Stimulated activated CD4-positive, alpha-beta T cell treated with anti-CD3 and anti-CD28 coated beads, Interleukin-12 subunit alpha, Interleukin-12 subunit beta, amount 100 ng/mL, for 48 hours (primary cell): ENCODE measurements at regions not wholly inside any gene's neighbourhood (a gene's known extent, or its start where the extent isn't known, plus 50 kb on each side); places are given as distances from the start of the nearest gene placed in this dataset.
A peak's percentile ranks its signal among the peaks of the same experiment; 100 is the strongest.
"Not testable (repeated sequence)": the region's sequence is repeated elsewhere in the genome, so short reads cannot be mapped to it uniquely, and the experiment has no call there.

Experiments used
- DNase-seq, 3 donors: peaks; one replicate each; pipeline ENCODE4 v3.0.0-alpha.2; 2020; ENCODE audit warnings: low read depth in 2 of 3, low spot score in 1 of 3

DNA sequence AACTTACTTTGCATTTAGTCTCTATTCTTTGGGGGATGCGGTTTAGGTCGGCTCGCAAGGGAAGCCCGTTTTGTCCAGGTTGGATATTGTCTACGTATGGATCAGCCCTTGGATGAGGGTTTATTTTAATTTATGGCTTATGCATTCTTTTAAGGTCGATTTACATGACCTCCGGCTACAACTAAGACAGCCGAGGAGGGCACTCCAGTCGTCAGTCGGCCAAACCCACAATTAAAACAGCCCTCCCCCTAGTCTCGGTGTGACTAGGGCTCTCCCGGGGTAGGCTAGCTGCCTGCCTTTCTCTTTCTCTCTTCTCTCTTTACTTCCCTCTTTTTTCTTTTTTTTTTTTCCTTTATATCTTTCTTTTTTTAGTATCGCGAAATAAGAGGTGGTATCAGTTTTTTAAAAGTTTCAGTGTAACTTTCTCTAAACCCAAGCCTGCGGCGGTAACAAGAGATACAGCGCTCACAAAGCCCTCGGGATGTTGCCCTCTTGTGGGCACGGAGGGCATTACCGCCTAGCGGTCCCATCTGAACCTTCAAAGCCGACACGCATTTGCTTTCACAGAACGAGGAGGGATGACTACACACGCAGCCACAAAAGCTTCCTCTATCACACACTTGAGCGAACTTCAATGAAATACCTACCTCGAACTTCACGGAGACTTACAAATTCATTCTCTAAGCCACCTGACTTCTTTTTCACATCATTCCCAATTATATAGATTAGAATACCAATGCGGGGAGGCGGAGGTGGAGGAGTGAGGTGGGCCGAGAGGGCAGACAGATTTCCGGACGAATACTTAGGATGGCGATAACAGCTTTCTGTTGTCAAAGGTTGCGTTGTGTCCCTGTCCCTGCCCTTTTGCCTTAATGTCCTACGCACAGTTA is 132.3 kb upstream of the C11orf58 start:
- peak; percentile 78 to 92 (median 80) for DNase-seq

DNA sequence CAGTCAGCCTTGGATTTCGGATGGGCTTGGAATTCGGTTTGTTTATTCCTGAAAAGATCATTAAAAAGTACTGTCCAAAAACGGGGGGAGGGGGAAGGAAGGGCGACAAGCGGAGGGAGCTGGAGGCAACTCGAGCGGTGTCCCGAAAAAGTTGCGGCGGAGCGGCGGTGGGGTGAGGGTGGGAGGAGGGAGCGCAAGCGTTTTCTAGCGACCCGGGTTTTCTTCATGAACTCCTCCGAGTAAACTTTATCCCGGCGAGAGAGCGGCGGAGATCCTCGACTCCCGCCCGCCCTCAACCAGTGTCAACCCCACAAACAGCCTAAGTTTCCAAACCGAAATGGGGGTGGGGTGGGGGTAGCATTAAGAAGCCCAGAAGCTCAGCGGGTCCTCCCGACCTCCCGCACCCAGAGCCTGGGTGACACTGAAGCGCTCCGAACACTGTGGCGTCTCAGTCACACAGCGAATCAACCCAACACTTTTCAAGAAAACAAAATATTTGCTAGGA is 133.0 kb upstream of the C11orf58 start:
- DNase-seq: no peak

- DNase-seq: no peak
Observed at GRCh38 chr11:16604794-16605388, 133.6 kb upstream of the C11orf58 start.

GRCh38 chr11:16603890-16604793 is 134.3 kb upstream of the C11orf58 start:
- no peak for DNase-seq

GRCh38 chr11:16603245-16603644 is 135.2 kb upstream of the C11orf58 start:
- no peak for DNase-seq

GRCh38 chr11:16598906-16599305 is 139.5 kb upstream of the C11orf58 start:
- DNase-seq: no peak

- no peak for DNase-seq
Observed at GRCh38 chr11:16598032-16598431, 140.4 kb upstream of the C11orf58 start.

- no peak for DNase-seq
Observed at GRCh38 chr11:16596231-16596630, 142.2 kb upstream of the C11orf58 start.

- no peak for DNase-seq
Observed at GRCh38 chr11:16591157-16591556, 147.3 kb upstream of the C11orf58 start.

GRCh38 chr11:16587670-16588069 is 150.8 kb upstream of the C11orf58 start:
- no peak for DNase-seq

- no peak for DNase-seq
Observed at GRCh38 chr11:16584569-16584968, 153.9 kb upstream of the C11orf58 start.

DNA sequence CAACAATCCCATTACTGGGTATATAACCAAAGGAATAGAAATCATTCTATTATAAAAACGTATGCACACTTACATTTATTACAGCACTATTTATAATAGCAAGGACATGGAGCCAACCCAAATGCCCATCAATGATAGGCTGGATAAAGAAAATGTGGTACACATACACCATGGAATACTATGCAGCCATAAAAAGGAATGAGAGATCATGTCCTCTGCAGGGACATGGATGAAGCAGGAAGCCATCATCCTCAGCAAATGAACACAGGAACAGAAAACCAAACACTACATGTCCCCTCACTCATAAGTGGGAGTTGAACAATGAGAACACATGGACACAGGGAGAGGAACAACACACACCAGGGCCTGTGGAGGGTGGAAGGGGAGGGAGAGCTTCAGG is 157.4 kb upstream of the C11orf58 start:
- DNase-seq: not testable (repeated sequence)

- no peak for DNase-seq
Observed at GRCh38 chr11:16577490-16577889, 161.0 kb upstream of the C11orf58 start.

DNA sequence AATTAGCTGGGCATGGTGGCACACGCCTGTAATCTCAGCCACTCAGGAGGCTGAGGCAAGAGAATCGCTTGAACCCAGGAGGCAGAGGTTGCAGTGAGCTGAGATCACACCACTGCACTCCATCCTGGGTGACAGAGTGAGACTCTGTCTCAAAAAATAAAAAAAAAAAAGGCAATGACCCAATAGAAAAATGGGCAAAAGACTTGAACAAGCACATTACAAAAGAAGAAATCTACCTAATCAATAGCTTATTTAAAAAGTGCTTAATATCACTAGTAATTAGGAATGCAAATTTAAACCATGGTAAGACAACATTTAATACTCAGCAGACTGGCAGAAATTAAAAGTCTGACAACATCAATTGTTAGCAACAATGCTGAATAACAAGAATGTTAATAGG is 163.6 kb upstream of the C11orf58 start:
- not testable (repeated sequence) for DNase-seq

DNA sequence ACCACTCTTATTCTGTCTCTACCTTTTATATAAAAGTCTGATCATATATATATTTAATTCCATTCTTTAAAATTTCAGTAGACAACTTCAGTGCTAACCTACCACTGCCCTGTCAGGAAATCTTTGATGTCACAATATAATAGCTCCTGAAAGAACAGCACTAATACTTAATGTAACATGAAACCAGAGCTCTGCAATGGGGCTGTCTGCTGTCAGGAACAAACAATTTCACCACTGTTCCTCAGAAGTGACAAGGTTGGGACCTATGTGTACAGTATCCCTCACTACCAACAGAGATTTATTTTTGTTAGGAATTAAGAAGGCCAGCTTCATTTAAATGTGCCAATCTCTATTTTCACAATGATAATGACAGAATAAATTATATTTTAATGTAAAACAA is 165.5 kb upstream of the C11orf58 start:
- no peak for DNase-seq

DNA sequence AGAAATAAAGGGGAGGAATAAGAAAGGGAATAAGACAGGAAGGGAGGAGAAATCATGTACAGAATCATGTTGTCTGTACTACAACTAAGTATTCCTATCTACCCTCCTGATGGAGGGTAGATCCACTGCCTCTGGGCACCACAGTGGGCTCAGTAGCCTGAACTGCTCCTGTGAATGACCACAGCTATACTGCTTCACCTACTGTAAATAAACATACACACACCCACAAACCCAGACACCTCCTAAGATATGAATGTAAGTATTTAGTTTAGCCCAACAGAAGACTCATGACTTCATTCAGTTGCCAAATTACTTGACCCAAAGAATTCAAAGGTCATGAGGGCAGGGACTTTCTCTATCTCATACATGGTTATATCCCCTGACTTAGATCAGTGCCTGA is 177.3 kb upstream of the C11orf58 start:
- no peak for DNase-seq

- DNase-seq: no peak
Observed at GRCh38 chr11:16558494-16558893, 180.0 kb upstream of the C11orf58 start.

DNA sequence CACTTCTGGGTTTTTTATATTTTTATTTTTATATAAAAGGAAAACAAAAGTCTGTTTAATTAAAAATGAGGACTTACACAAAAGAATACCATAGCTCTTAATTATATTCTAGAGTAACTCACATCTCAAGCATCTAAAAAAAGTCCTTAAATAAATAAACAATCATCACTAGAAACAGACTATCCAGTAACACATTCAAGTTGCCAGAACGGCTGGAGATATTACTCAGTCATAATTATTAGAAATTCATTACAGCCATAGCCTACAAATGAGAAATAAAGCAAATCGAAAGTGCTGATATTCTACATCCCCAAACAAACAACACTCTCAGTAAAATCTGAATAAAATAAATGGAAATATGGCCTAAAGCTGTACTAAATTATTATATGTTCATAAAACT is 182.5 kb upstream of the C11orf58 start:
- DNase-seq: no peak

GRCh38 chr11:16554361-16554760 is 184.1 kb upstream of the C11orf58 start:
- DNase-seq: no peak

DNA sequence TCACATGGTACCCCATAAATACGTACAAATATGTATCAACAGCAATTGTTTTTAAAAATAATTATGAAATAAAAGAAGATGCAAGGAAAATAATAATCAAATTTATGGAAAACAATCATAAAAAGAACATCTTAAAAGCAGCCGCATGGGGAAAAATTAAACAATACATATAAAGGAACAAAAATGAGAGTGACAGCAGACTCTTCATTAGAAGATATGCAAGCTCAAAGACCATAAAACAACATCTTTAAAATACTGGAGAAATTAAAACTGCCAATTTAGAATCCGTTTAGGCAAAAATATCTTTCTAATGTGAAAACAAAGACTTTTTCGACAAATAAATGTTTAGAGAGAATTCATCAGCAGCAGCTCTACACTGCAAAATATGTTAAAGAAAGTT is 190.6 kb upstream of the C11orf58 start:
- no peak for DNase-seq

DNA sequence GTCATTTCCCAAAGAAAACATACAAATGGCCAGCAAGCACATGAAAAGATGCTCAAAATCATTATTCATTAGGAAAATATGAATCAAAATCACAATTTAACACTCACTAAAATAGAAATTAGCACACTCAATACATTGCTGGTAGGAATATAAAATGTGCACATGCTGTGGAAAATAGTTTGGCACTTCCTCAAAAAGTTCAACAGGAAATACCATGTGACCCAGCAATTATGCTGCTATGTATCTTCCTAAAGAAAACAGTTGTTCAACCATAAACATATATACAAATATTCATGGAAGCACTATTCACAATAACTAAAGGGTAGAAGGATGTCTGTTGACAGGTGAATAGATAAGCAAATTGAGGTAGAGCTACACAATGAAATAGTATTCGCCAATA is 187.3 kb upstream of the SOX6 start:
- DNase-seq: no peak
